IMR-90 (cell line): ENCODE measurements at regions not wholly inside any gene's neighbourhood (a gene's known extent, or its start where the extent isn't known, plus 50 kb on each side); places are given as distances from the start of the nearest gene placed in this dataset.
"Not testable (repeated sequence)": the region's sequence is repeated elsewhere in the genome, so short reads cannot be mapped to it uniquely, and the experiment has no call there.

ENCODE experiments used
- BHLHE40 ChIP-seq: fragments of 150-350 bp; IDR thresholded peaks from 2 replicates; pipeline ENCODE4 v1.6.1; 2016; ENCODE audit warnings: mild to moderate bottlenecking, low read depth, low read length
- CEBPB ChIP-seq: IDR thresholded peaks from 2 replicates; pipeline ENCODE4 v1.6.1; 2012; ENCODE audit warnings: low read depth, low read length, improper control_type of control experiment
- CHD1 ChIP-seq: IDR thresholded peaks from 2 replicates; pipeline ENCODE4 v1.6.1; 2012; ENCODE audit warnings: low read depth, low read length, improper control_type of control experiment
- MAFK ChIP-seq: IDR thresholded peaks from 2 replicates; pipeline ENCODE4 v1.6.1; 2012; ENCODE audit warnings: low read depth, low read length, improper control_type of control experiment
- MAZ ChIP-seq: IDR thresholded peaks from 2 replicates; pipeline ENCODE4 v1.6.1; 2012; ENCODE audit warnings: low read depth, mild to moderate bottlenecking, low read length, improper control_type of control experiment, moderate library complexity, borderline replicate concordance
- MXI1 ChIP-seq: IDR thresholded peaks from 2 replicates; pipeline ENCODE4 v1.6.1; 2012; ENCODE audit warnings: low read depth, mild to moderate bottlenecking, low read length, moderate library complexity, borderline replicate concordance
- POLR2A ChIP-seq: IDR thresholded peaks from 2 replicates; pipeline ENCODE4 v1.6.1; 2012; ENCODE audit warnings: mild to moderate bottlenecking, low read depth, low read length
- RAD21 ChIP-seq: IDR thresholded peaks from 2 replicates; pipeline ENCODE4 v1.6.1; 2012; ENCODE audit warnings: low read length, improper control_type of control experiment
- RCOR1 ChIP-seq: IDR thresholded peaks from 2 replicates; pipeline ENCODE4 v1.6.1; 2012; ENCODE audit warnings: mild to moderate bottlenecking, low read length, improper control_type of control experiment; ENCODE audit not compliant: insufficient replicate concordance
- RFX5 ChIP-seq: IDR thresholded peaks from 2 replicates; pipeline ENCODE4 v1.8.0; 2012; ENCODE audit warnings: low read depth, mild to moderate bottlenecking, low read length, moderate library complexity
- SMC3 ChIP-seq: fragments of 150-350 bp; IDR thresholded peaks from 2 replicates; pipeline ENCODE4 v1.6.1; 2016; ENCODE audit warnings: low read depth, mild to moderate bottlenecking, antibody characterized with exemption, low read length, moderate library complexity
- TF ChIP-seq, protein P1 (sequence below): conservative IDR thresholded peaks from 2 replicates; pipeline ENCODE4 v1.5.1; 2012; ENCODE audit warnings: mild to moderate bottlenecking, low read depth, low read length, improper control_type of control experiment
- TF ChIP-seq, protein P2 (sequence below): fragments of 150-350 bp; IDR thresholded peaks from 2 replicates; pipeline ENCODE4 v1.6.1; 2017; ENCODE audit warnings: mild to moderate bottlenecking, antibody characterized with exemption, low read length, low read depth

DNA sequence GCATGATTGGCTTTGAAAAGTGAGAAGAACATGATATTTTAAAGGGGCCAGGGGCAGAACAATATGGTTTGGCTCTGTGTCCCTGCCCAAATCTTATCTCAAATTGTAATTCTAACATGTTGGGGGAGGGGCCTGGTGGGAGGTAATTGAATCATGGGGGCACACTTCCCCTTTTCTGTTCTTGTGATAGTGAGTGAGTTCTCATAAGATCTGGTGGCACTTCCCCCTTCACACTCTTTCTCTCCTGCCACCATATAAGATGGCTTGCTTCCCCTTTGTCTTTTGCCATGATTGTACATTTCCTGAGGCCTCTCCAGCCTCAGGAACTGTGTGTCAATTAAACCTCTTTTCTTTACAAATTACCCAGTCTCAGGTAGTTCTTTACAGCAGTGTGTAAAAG lies 85.9 kb upstream of the C1QTNF3 start:
- TF ChIP-seq SMC3, POLR2A, MXI1, CHD1, RFX5, MAZ, BHLHE40, CEBPB, RCOR1, RAD21, MAFK: not testable (repeated sequence)
- TF ChIP-seq, protein P1, sequence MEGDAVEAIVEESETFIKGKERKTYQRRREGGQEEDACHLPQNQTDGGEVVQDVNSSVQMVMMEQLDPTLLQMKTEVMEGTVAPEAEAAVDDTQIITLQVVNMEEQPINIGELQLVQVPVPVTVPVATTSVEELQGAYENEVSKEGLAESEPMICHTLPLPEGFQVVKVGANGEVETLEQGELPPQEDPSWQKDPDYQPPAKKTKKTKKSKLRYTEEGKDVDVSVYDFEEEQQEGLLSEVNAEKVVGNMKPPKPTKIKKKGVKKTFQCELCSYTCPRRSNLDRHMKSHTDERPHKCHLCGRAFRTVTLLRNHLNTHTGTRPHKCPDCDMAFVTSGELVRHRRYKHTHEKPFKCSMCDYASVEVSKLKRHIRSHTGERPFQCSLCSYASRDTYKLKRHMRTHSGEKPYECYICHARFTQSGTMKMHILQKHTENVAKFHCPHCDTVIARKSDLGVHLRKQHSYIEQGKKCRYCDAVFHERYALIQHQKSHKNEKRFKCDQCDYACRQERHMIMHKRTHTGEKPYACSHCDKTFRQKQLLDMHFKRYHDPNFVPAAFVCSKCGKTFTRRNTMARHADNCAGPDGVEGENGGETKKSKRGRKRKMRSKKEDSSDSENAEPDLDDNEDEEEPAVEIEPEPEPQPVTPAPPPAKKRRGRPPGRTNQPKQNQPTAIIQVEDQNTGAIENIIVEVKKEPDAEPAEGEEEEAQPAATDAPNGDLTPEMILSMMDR = not testable (repeated sequence)
- TF ChIP-seq, protein P2, sequence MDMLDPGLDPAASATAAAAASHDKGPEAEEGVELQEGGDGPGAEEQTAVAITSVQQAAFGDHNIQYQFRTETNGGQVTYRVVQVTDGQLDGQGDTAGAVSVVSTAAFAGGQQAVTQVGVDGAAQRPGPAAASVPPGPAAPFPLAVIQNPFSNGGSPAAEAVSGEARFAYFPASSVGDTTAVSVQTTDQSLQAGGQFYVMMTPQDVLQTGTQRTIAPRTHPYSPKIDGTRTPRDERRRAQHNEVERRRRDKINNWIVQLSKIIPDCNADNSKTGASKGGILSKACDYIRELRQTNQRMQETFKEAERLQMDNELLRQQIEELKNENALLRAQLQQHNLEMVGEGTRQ = not testable (repeated sequence)
